Endothelial cell (in vitro differentiated cells): ENCODE measurements at regions not wholly inside any gene's neighbourhood (a gene's known extent, or its start where the extent isn't known, plus 50 kb on each side); places are given as distances from the start of the nearest gene placed in this dataset.

ENCODE experiments used
- DNase-seq: peaks from one replicate; pipeline ENCODE4 v3.0.0; 2021; ENCODE audit warnings: low spot score
- H3K27ac Mint-ChIP-seq: one replicate; pipeline ENCODE4 v1.8.0; 2021; ENCODE audit warnings: mixed read lengths, inconsistent platforms; ENCODE audit not compliant: unreplicated experiment
- H3K27me3 Mint-ChIP-seq: one replicate; pipeline ENCODE4 v1.8.0; 2021; ENCODE audit warnings: mild to moderate bottlenecking, moderate library complexity, mixed read lengths, inconsistent platforms; ENCODE audit not compliant: unreplicated experiment
- H3K36me3 Mint-ChIP-seq: one replicate; pipeline ENCODE4 v1.8.0; 2021; ENCODE audit warnings: mild to moderate bottlenecking, low read depth, mixed read lengths, inconsistent platforms; ENCODE audit not compliant: unreplicated experiment
- H3K4me1 Mint-ChIP-seq: one replicate; pipeline ENCODE4 v1.8.0; 2021; ENCODE audit warnings: mild to moderate bottlenecking, mixed read lengths, inconsistent platforms; ENCODE audit not compliant: unreplicated experiment
- H3K4me3 Mint-ChIP-seq: one replicate; pipeline ENCODE4 v1.8.0; 2021; ENCODE audit warnings: mild to moderate bottlenecking, mixed read lengths, inconsistent platforms; ENCODE audit not compliant: unreplicated experiment
- H3K9me3 Mint-ChIP-seq: one replicate; pipeline ENCODE4 v1.8.0; 2021; ENCODE audit warnings: mixed read lengths, inconsistent platforms; ENCODE audit not compliant: unreplicated experiment
- CTCF ChIP-seq: fragments of 200-600 bp; sonication (generic); IDR thresholded peaks from one replicate; pipeline ENCODE4 v1.5.0; 2021; ENCODE audit warnings: antibody characterized with exemption; ENCODE audit not compliant: unreplicated experiment

GRCh38 chr10:89153971-89154370 is 53.1 kb downstream of the CH25H start:
- H3K36me3 Mint-ChIP-seq, result peaks cover 3% of the 10 kb centered on the region
- H3K9me3 Mint-ChIP-seq, result no peaks in the 10 kb centered on the region
- TF ChIP-seq CTCF, result no peak
- no peak for DNase-seq
- H3K27ac Mint-ChIP-seq, result no peak overlapping the region
- H3K27me3 Mint-ChIP-seq, result no peaks in the 10 kb centered on the region
- H3K4me3 Mint-ChIP-seq, result no peak overlapping the region
- peaks cover 26% of the 10 kb centered on the region for H3K4me1 Mint-ChIP-seq

- Mint-ChIP-seq H3K4me1 (peaks cover 20% of the 10 kb centered on the region), H3K9me3 (no peaks in the 10 kb centered on the region), H3K27me3 (no peaks in the 10 kb centered on the region), H3K27ac (no peak overlapping the region), H3K4me3 (no peak overlapping the region), H3K36me3 (peaks cover 10% of the 10 kb centered on the region)
- DNase-seq, result no peak
- no peak for TF ChIP-seq CTCF
Observed at GRCh38 chr10:89153116-89153515, 54.0 kb downstream of the CH25H start.

- no peak for TF ChIP-seq CTCF
- H3K27me3 Mint-ChIP-seq, result no peaks in the 10 kb centered on the region
- peaks cover 16% of the 10 kb centered on the region for H3K4me1 Mint-ChIP-seq
- H3K27ac Mint-ChIP-seq, result no peak overlapping the region
- H3K4me3 Mint-ChIP-seq, result no peak overlapping the region
- peaks cover 10% of the 10 kb centered on the region for H3K36me3 Mint-ChIP-seq
- no peak for DNase-seq
- H3K9me3 Mint-ChIP-seq, result no peaks in the 10 kb centered on the region
Observed at GRCh38 chr10:89151857-89152256, 55.3 kb downstream of the CH25H start.

- Mint-ChIP-seq H3K27ac (no peak overlapping the region), H3K9me3 (no peaks in the 10 kb centered on the region), H3K4me1 (peaks cover 29% of the 10 kb centered on the region), H3K36me3 (peaks cover 10% of the 10 kb centered on the region), H3K4me3 (no peak overlapping the region), H3K27me3 (peaks cover 4% of the 10 kb centered on the region)
- DNase-seq, result no peak
- no peak for TF ChIP-seq CTCF
Observed at GRCh38 chr10:89148061-89148460, 59.1 kb downstream of the CH25H start.

GRCh38 chr10:89147256-89147655 is 59.9 kb downstream of the CH25H start:
- peaks cover 4% of the 10 kb centered on the region for H3K27me3 Mint-ChIP-seq
- H3K36me3 Mint-ChIP-seq, result peaks cover 10% of the 10 kb centered on the region
- peaks cover 29% of the 10 kb centered on the region for H3K4me1 Mint-ChIP-seq
- TF ChIP-seq CTCF, result no peak
- no peaks in the 10 kb centered on the region for H3K9me3 Mint-ChIP-seq
- DNase-seq, result no peak
- H3K27ac Mint-ChIP-seq, result no peak overlapping the region
- H3K4me3 Mint-ChIP-seq, result no peak overlapping the region
